HG03095 (cell line): ENCODE measurements at regions not wholly inside any gene's neighbourhood (a gene's known extent, or its start where the extent isn't known, plus 50 kb on each side); places are given as distances from the start of the nearest gene placed in this dataset.

ENCODE experiments used
- ATAC-seq: cut with Tn5 transposase; IDR thresholded peaks from one replicate; pipeline ENCODE4 v1.9.1; 2021; ENCODE audit warnings: moderate library complexity; ENCODE audit not compliant: unreplicated experiment

GRCh38 chr11:62073061-62073460, 50.8 kb upstream of the INCENP start:
- ATAC-seq: no peak

- no peak for ATAC-seq
These were observed 52.4 kb upstream of the INCENP start for GRCh38 chr11:62071408-62071807.

DNA sequence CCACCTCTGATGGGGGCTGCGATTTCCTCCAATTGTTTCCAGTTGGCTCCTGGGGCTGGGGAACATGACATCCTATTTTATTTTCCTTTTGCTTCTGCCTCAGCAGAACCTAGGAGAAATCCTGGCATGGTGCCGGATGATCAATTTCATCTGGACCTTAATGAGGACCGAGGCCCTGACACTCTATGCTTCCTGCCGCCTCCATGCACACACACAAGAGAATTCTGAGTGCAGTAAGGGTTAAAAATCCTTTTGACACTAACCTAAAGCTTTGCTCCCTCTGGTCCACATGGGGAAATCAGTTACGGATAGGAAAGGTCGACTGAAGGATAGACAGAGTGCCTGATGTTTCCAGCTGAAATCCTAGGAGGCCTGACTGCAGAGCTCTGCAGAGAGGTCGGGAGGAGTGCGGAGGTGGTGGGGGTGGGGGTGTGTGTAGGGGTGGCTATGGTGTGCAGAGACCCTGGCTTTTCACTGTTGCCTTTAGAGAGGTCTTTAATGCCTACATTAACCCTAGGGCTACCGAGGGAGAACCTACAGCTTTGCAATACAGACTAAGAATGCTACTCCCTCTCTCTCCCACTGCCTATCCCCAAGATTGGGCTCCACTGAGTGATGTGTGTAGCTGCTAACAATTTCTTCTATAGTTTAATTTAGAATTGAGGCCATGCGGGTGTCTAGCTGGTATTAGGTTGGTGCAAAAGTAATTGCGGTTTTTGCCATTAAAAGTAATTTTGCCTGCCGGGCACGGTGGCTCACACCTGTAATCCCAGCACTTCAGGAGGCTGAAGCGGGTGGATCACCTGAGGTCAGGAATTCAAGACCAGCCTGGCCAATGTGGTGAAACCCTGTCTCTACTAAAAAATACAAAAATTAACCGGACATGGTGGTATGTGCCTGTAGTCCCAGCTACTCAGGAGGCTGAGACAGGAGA, 53.6 kb upstream of the INCENP start:
- no peak for ATAC-seq

- no peak for ATAC-seq
These were observed 54.4 kb upstream of the INCENP start for GRCh38 chr11:62069374-62069773.

GRCh38 chr11:62068730-62069129, 55.1 kb upstream of the INCENP start:
- ATAC-seq: no peak

DNA sequence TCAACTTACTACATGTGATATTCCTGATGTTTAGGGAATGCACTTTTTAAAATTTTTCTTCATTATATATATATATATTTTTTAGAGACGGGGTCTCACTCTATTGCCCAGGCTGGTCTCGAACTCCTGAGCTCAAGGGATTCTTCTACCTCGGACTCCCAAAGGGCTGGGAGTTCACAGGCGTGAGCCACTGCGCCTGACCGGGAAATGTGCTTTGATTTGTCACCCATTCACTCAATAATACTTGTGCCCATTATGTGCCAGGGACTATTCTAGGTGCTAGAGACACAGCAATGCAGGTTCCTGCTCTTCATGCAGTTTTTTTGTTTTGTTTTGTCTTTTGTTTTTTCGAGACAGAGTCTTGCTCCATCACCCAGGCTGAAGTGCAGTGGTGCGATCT, 56.1 kb upstream of the INCENP start:
- no peak for ATAC-seq

DNA sequence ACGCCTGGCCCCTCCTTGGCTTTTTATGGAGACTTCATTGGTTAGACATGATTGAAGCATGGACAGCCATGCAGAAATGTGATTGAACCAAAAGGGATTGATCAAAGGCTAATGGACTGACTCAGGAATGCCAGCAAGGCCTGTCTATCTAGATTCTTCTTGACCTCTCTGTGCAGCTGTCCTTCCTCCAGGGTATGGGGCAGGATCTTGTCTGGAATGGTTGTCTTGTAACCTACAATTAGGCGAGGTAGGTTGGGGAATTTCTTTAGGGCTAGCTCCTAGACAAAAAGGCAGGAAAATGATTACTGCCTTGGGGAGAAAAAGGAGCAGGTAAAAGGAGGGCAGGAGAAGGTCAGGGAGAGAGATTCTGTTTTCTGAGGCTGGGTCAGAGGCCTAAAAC, 59.6 kb upstream of the INCENP start:
- no peak for ATAC-seq

DNA sequence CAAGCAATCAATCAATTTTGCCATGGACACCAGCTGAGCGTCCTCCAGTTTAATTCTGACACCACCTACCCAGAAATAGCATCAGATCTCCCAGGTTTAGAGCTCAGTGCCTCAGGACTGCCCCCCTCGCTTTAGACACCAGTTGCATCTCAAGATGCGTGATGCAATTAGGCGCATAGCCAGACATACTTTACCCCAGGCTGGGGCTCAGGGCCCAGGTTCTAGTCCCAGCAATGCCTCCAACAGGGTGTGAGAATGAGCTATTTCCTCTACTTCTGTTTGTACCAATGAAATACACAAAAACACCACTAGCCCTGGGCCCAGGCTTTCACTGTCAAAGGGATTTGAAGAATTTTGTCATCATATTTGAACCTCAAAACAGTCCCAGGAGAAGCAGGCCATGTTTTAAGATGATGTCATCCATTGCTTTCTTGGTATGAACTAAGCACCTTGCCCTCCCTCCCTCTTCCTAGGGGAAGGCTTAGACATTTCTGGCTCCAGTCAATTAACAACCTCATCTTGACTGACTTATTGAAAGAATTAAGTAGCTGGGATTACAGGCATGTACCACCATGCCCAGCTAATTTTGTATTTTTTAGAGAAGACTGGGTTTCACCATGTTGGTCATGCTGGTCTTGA, 61.5 kb upstream of the INCENP start:
- ATAC-seq: no peak

DNA sequence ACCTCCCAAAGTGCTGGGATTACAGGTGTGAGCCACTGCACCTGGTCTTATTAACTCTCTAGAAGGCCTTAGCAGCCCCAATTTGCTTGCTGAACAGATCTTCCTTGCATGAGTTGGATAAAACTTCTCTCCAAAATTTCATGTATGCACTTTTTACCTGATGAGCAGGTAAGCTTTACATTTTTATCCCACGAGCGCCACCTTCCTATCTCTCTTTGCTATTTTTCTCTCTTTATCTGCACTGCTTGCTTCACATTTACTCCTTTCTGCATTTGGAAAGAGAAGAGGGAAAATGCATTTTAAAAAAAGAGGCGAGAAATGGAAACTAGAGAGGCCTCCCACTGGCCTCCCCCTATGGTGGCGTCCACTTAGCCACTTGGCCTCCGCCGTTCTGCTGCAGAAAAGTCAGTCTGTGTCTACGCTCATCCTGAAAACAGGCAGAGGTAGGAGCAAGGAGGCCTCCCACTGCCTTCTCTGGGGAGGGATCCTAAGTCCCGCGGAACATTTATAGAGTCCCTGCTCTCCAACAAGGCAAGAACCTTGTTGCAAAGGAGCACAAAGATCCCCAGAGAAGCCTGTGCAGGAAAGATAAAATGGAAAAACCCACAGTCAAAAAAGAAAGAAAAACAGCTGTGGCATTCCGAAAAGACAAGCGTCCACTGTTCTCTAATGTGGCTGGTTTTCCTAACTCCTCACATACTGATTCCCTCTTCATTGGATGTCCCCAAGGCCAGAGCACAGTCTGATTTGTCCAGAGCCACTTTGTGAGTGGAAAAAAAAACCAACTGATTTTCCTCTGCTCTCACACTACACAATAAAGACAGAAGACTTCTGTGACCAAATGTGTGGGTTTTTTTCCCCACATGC, 62.2 kb upstream of the INCENP start:
- no peak for ATAC-seq

- ATAC-seq: no peak
These were observed 66.7 kb upstream of the INCENP start for GRCh38 chr11:62057069-62057468.

GRCh38 chr11:62055970-62056369, 67.8 kb upstream of the INCENP start:
- no peak for ATAC-seq

- no peak for ATAC-seq
These were observed 69.2 kb upstream of the INCENP start for GRCh38 chr11:62054484-62055121.

- no peak for ATAC-seq
These were observed 69.7 kb upstream of the INCENP start for GRCh38 chr11:62054081-62054480.

DNA sequence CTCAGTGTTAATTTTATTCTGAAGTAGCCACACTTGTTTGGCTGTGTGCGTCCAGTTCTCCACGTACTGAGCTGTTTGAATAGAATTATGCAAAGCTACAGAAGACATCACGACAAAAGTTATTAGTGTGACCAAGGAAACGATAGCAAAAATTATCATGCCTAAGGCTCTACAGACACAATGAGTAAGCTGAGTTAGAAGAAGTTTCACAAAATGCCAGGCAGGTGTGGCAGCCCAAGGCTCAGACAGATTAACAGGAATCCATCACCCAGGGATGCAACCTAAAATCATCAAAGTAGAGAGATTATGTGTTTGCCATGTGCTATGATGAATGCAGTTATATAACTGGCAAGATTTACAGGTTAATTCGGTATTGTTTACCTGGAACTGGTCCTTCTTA, 73.1 kb upstream of the INCENP start:
- ATAC-seq: no peak

- ATAC-seq: no peak
These were observed 75.7 kb upstream of the INCENP start for GRCh38 chr11:62048100-62048499.

DNA sequence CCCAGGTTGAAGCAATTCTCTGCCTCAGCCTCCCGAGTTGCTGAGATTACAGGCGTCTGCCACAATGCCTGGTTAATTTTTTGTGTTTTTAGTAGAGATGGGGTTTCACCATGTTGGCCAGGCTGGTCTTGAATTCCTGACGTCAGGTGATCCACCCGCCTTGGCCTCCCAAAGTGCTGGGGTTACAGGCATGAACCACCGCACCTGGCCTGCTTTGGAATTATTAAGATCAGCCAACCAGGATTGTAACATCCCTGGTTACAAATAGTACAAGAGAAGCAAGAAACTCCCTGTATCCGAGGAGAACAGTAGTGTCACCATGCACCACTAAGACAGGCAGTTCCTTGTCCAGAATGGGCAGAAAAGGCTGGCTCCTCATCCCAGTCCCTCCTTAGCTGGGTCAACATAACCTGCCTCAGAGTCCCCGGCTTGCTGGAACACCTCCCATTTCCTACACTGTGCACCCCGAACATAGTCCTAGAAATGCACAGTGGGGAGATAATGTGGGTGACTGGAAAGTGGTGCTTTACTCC, 77.2 kb upstream of the INCENP start:
- ATAC-seq: no peak

GRCh38 chr11:62044639-62045121, 77.2 kb upstream of the FTH1 start:
- no peak for ATAC-seq

GRCh38 chr11:62035293-62035692, 67.9 kb upstream of the FTH1 start:
- no peak for ATAC-seq

- no peak for ATAC-seq
These were observed 66.6 kb upstream of the FTH1 start for GRCh38 chr11:62034036-62034338.

- no peak for ATAC-seq
These were observed 66.0 kb upstream of the FTH1 start for GRCh38 chr11:62033191-62034035.
